ENCODE measurements at regions not wholly inside any gene's neighbourhood (a gene's known extent, or its start where the extent isn't known, plus 50 kb on each side); places are given as distances from the start of the nearest gene placed in this dataset.

GRCh38 chr11:25198704-25199103 lies 701.9 kb downstream of the LUZP2 start:
- Histone ChIP-seq H3K4me3 (no peak overlapping the region), H3K4me1 (no peaks in the 10 kb centered on the region), H3K27me3 (no peaks in the 10 kb centered on the region), H3K27ac (no peak overlapping the region), H3K36me3 (no peaks in the 10 kb centered on the region), H3K9me3 (no peaks in the 10 kb centered on the region)
- TF ChIP-seq CTCF (IDR thresholded peaks at IDR 0.05) = no peak
- no peak for TF ChIP-seq EP300 (IDR thresholded peaks at IDR 0.05)
- TF ChIP-seq POLR2AphosphoS5 (IDR thresholded peaks at IDR 0.05) = no peak
- no peak for TF ChIP-seq POLR2A (IDR thresholded peaks at IDR 0.05)
- WGBS, 2 donors = 49 to 73% methylated on average over 2 of the region's 2 CpGs
- intact Hi-C loops (cut with DNase I) = no loop called here
- no peak for DNase-seq

DNA sequence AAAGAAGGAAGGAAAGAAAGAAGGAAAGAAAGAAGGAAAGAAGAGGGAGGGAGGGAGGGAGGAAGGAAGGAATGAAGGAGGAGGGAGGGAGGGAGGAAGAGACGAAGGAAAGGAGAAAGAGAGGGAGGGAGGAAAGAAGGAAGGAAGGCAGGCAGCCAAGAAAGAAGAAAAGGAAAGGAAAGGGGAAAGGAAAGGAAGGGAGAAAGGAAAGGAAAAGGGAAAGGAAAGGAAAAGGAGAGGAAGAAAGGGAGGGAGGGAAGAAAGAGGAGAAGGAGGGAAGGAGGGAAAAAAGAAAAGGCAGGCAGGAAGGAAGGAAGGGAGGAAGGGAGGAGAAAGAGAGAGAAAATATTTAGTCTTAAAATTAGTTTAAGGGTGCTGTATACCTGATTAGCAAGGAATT lies 704.1 kb downstream of the LUZP2 start:
- H3K27me3 ChIP-seq = no peaks in the 10 kb centered on the region
- no peaks in the 10 kb centered on the region for H3K4me1 ChIP-seq
- DNase-seq = no peak
- H3K9me3 ChIP-seq = no peaks in the 10 kb centered on the region
- no peaks in the 10 kb centered on the region for H3K36me3 ChIP-seq
- 54 to 70% methylated on average over 1 of the region's 1 CpG for WGBS, 2 donors
- no peak overlapping the region for H3K27ac ChIP-seq
- no peak for TF ChIP-seq POLR2AphosphoS5 (IDR thresholded peaks at IDR 0.05)
- TF ChIP-seq CTCF (IDR thresholded peaks at IDR 0.05) = no peak
- TF ChIP-seq POLR2A (IDR thresholded peaks at IDR 0.05) = no peak
- no peak for TF ChIP-seq EP300 (IDR thresholded peaks at IDR 0.05)
- no peak overlapping the region for H3K4me3 ChIP-seq
- intact Hi-C loops (cut with DNase I) = no loop called here

DNA sequence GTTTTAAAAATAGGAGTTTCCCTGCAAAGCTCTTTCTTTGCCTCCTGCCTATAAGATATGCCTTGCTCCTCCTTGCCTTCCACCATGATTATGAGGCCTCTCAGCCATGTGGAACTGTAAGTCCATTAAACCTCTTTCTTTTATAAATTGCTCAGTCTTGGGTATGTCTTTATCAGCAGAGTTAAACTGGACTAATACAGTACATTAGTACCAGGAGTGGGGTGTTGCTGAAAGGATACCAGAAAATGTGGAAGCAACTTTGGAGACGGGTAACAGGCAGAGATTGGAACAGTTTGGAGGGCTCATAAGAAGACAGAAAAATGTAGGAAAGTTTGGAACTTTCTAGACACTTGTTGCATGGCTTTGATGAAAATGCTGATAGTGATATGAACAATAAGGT lies 709.9 kb downstream of the LUZP2 start:
- no peaks in the 10 kb centered on the region for H3K4me1 ChIP-seq
- intact Hi-C loops (cut with DNase I) = no loop called here
- no peak for DNase-seq
- no peak overlapping the region for H3K27ac ChIP-seq
- TF ChIP-seq POLR2AphosphoS5 (IDR thresholded peaks at IDR 0.05) (no peak), POLR2A (IDR thresholded peaks at IDR 0.05) (no peak), EP300 (IDR thresholded peaks at IDR 0.05) (no peak), CTCF (IDR thresholded peaks at IDR 0.05) (no peak)
- H3K27me3 ChIP-seq = no peaks in the 10 kb centered on the region
- no peak overlapping the region for H3K4me3 ChIP-seq
- WGBS, 2 donors = 85 to 91% methylated on average over 1 of the region's 1 CpG
- H3K36me3 ChIP-seq = no peaks in the 10 kb centered on the region
- H3K9me3 ChIP-seq = peaks cover 0 to 5% (median 0%) of the 10 kb centered on the region in 4 donors

- intact Hi-C loops (cut with DNase I) = no loop called here
- Histone ChIP-seq H3K36me3 (no peaks in the 10 kb centered on the region), H3K9me3 (peaks cover 0 to 3% (median 0%) of the 10 kb centered on the region in 4 donors), H3K27ac (no peak overlapping the region), H3K4me1 (no peaks in the 10 kb centered on the region), H3K4me3 (no peak overlapping the region), H3K27me3 (no peaks in the 10 kb centered on the region)
- 80 to 89% methylated on average over 3 of the region's 3 CpGs for WGBS, 2 donors
- no peak for DNase-seq
- no peak for TF ChIP-seq POLR2AphosphoS5 (IDR thresholded peaks at IDR 0.05)
- TF ChIP-seq CTCF (IDR thresholded peaks at IDR 0.05) = no peak
- no peak for TF ChIP-seq POLR2A (IDR thresholded peaks at IDR 0.05)
- TF ChIP-seq EP300 (IDR thresholded peaks at IDR 0.05) = no peak
These were observed 714.9 kb downstream of the LUZP2 start for GRCh38 chr11:25211635-25212254.
